Embryonic facial prominence (tissue), 1 donor: ENCODE measurements at regions not wholly inside any gene's neighbourhood (a gene's known extent, or its start where the extent isn't known, plus 50 kb on each side); places are given as distances from the start of the nearest gene placed in this dataset.
A peak's percentile ranks its signal among the peaks of the same experiment; 100 is the strongest.
"Not testable (repeated sequence)": the region's sequence is repeated elsewhere in the genome, so short reads cannot be mapped to it uniquely, and the experiment has no call there.

ENCODE experiments used
- DNase-seq: peaks from one replicate; pipeline ENCODE4 v3.0.0-alpha.2; 2016; ENCODE audit errors: extremely low spot score

GRCh38 chr7:82624965-82625364, 181.4 kb upstream of the CACNA2D1 start:
- no peak for DNase-seq

GRCh38 chr7:82624337-82624736, 180.8 kb upstream of the CACNA2D1 start:
- DNase-seq, result no peak

DNA sequence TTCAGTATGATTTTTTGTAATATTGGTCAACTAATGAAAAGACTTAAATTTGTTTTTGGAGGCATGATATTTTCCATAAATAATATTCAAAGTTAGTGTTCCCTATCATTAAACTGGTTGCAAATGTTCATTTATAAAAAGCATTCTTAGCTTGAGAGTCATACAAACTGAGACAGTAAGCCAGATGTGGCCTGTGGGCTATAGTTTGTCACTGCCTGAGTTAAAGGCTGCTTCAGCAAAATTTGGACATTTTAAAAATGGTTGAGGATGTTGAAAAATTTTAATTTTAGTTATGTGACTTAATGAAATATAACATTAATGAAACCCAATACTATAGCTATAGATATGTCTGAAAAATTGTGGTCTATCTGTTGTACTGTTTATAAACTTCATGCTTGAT, 180.2 kb upstream of the CACNA2D1 start:
- DNase-seq, result no peak

DNA sequence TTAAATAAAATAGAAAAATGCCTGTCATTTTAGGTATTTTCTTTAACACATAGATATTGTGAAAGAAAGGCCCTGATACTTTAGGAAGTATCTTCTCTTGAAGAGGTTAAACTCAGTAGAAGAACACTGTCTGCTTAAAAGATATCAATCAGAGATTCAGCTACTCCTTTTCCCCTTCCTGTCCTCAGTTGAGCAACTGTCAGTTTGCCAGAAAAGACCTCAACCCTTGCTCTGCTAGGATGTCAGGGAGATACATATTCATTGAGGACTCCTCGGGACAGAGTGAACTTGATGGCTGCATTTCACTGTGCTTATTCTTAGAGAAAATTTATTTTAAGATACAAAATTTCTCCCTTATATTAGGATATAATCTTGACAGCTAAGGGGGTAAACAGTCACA, 173.6 kb upstream of the CACNA2D1 start:
- DNase-seq, result no peak

DNA sequence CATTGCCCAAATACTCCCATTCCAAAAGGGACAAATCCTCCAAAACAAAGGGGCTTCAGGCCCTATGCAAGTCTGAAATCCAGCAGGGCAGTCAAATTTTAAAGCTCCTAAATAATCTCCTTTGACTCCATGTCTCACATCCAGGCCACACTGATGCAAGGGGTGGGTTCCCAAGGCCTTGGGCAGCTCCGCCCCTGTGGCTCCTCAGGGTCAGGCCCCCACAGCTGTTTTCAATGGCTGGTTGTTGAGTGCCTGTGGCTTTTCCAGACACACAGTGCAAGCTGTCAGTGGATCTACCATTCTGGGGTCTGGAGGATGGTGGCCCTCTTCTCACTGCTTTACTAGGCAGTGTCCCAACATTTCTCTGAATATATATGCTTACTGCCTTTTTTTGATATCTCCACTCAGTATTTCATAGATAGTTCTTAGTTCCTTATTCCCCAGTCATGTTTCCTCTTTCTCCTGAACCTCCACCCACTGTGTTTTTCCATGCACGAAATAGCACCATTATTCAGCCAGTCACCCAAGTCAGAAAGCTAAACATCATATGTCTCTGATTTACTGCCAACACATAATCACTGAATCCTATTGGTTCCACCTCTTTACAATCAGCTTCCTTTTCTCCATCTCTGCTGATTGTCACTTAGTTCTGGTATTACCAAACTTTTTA, 172.6 kb upstream of the CACNA2D1 start:
- DNase-seq, result no peak

DNA sequence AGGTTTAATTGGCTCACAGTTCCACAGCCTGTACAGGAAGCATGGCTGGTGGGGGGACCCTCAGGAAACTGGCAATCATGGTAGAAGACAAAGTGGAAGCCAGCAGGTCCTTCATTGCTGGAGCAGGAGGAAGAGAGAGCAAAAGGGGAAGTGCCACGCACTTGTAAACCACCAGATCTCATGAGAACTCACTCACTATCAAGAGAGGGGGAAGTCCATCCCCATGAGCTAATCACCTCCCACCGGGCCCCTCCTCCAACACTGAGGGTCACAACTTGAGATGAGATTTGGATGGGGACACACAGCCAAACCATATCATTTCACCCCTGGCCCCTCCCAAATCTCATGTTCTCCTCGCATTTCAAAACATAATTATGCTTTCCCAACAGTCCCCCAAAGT, 171.9 kb upstream of the CACNA2D1 start:
- DNase-seq, result no peak

- peak; percentile 43 for DNase-seq
These were observed 166.2 kb upstream of the CACNA2D1 start for GRCh38 chr7:82609746-82610145.

GRCh38 chr7:82605247-82605864, 161.8 kb upstream of the CACNA2D1 start:
- DNase-seq, result no peak

- no peak for DNase-seq
These were observed 158.5 kb upstream of the CACNA2D1 start for GRCh38 chr7:82602066-82602465.

DNA sequence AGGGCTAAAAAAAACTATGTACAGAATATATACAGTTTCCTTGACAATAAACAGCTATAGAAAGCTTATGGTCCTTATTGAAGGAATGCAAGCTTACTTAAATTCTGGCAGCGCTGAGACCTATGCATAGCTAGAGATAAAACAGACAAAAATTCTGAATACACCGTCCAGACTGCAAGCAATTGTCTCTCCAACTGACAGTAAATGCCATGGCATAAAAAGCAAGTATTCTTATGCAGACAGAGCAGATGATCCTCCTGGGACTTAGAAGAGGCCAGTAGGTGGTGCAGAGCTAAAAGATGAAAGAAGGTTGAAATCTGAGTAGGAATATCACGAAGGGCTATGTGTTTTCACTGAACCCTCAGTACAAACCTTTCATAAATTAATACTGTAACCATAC, 157.0 kb upstream of the CACNA2D1 start:
- DNase-seq, result no peak

GRCh38 chr7:82599895-82600294, 156.3 kb upstream of the CACNA2D1 start:
- DNase-seq, result no peak

DNA sequence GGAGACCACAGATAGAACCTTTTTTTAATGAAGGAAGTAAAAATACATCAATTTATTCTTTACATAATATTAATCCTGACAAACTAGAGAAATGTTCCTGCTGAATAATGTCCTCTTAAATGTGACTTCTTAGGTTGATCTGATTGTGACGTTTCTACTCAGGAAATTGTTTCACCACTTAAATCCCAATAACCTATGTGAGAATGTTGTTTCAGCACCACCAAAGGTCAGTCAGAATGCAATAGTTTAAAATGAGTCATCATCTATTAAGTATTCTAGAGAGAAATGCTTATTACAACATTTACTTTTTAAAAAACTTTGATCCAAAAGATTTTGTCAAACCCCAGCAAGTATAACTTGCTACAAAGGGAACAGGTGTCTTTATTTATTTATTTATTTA, 155.4 kb upstream of the CACNA2D1 start:
- no peak for DNase-seq

- not testable (repeated sequence) for DNase-seq
These were observed 152.2 kb upstream of the CACNA2D1 start for GRCh38 chr7:82595795-82596194.

GRCh38 chr7:82595176-82595575, 151.6 kb upstream of the CACNA2D1 start:
- no peak for DNase-seq

DNA sequence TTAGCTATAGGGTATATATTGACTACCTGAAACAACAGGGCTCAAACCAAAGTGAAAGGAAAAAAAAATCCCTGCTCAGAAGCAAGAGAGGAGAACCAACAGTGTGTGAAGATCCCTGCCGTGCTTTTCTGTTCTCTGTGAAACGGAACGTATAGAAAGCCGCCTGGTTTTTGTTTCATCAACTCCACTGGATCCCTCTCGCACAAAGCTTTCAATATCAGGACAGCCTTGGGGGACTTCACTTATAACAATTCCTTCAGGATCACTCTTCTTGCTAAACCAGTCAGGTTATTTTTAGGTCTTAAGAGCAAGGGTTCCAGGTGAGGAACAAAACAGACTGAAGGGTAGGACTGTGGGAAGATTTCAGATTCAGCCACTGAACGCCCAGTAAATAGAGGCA, 151.1 kb upstream of the CACNA2D1 start:
- no peak for DNase-seq

DNA sequence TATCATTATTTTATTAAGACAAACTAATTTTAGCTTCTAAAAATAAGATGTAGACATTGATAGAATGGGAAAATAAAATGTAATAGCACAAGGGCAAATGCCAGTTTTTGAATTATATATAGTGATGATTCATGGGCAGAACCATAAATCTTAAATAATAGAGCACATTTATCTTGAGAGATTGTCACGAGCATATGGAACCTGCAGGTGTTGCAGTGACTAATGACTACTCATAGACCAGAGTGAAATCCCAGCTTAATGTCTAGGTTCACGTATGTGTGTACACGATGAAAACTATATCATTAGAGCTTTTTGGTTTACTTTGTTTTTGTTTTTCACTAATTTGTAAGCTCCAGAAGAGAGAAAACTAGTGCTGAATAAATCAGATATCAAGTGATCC, 150.2 kb upstream of the CACNA2D1 start:
- no peak for DNase-seq

- DNase-seq, result no peak
These were observed 148.8 kb upstream of the CACNA2D1 start for GRCh38 chr7:82592416-82592815.

- no peak for DNase-seq
These were observed 135.5 kb upstream of the CACNA2D1 start for GRCh38 chr7:82579047-82579446.

DNA sequence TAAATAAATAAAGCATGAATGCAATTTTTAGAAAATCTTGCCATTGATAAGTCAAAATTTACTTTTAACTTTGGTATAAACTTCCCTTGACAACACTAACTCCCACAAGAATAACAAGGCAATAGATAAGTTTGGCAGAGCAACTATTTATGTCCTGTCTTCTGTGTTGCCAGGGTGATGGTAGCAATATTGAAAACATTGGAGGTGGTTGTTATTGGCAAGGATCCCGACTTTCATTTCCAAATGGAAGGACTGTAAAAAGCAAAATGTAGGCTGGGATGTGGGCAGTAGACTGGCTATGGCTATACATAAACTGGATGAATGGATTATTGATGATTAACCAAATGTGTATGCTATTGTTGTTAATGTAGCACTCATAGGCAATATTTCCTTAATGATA, 134.9 kb upstream of the CACNA2D1 start:
- DNase-seq, result no peak

DNA sequence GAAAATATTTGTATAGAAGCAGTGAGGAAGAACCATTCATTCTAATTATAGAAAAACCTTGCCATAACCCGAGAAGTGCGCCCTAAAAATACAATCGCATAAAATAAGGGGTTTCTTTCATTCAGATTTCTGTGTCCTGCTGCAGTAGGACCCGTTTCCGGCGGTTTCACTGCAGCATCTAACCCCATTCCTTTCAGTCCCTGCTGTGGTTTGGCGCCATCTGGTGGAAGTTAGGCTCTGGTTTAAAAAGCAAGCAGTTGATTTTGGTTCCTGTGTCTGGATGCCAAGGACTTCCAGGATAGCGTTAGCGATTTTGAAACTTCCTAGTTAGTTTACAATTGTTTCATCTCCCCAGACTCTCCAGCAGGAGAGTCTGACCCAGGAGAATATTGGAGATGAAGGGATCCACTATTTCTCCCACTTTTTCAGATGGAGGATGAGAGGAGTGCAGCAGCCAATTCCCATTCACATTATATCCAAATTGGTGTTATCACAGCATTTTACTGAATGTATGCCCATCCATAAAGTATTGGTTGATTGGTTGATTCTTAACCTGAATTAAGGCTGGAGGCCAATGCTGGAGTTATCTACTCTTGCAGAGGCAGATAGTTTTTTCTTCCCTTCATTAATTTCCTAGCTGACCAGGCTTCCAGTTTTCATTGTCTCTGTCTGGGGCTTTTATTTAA, 128.8 kb upstream of the CACNA2D1 start:
- peak; percentile 34 for DNase-seq

GRCh38 chr7:82571047-82571446, 127.5 kb upstream of the CACNA2D1 start:
- DNase-seq, result not testable (repeated sequence)

GRCh38 chr7:82567841-82568240, 124.3 kb upstream of the CACNA2D1 start:
- DNase-seq, result no peak

DNA sequence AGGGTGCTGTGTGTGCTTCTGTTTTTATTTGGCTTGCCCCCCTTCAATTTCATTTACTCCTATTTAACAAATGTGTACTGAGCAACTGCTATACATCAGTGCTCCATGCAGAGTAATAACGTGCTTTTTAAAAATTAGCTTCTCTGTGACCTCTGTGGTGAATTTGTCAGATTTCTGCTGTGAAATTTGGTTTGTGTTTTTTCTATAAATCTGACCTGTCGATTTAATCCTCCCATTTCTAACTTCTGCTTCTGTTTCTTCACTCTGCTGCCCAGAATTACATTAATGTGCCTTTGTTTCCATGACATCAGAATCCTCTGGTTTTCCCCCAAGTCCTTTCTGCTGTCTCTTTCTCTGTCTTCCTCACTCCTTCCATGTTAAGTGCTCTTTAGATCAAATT, 123.8 kb upstream of the CACNA2D1 start:
- no peak for DNase-seq
